DOHH2 (cell line): ENCODE measurements at regions not wholly inside any gene's neighbourhood (a gene's known extent, or its start where the extent isn't known, plus 50 kb on each side); places are given as distances from the start of the nearest gene placed in this dataset.

Experiments used
- H3F3A ChIP-seq: fragments of 200-600 bp; sonication (generic), shearing (Covaris generic); 2 replicates; pipeline ENCODE4 v1.6.0; 2016; ENCODE audit warnings: antibody characterized with exemption, mild to moderate bottlenecking; ENCODE audit not compliant: control insufficient read depth, insufficient read depth
- H3K27ac ChIP-seq: fragments of 200-600 bp; sonication (generic); 2 replicates; pipeline ENCODE4 v1.5.1; 2014; ENCODE audit warnings: low read depth, mild to moderate bottlenecking, low read length, moderate library complexity
- H3K27me3 ChIP-seq: fragments of 200-600 bp; sonication (generic); 2 replicates; pipeline ENCODE4 v1.6.1; 2014; ENCODE audit warnings: mild to moderate bottlenecking, low read length, mixed read lengths; ENCODE audit not compliant: control insufficient read depth
- H3K36me3 ChIP-seq: fragments of 200-600 bp; sonication (generic); 2 replicates; pipeline ENCODE4 v1.6.1; 2014; ENCODE audit warnings: mild to moderate bottlenecking, low read length, moderate library complexity, mixed read lengths; ENCODE audit not compliant: control insufficient read depth
- H3K4me1 ChIP-seq: fragments of 200-600 bp; sonication (generic); 2 replicates; pipeline ENCODE4 v1.6.1; 2014; ENCODE audit warnings: mild to moderate bottlenecking, low read length, mixed read lengths; ENCODE audit not compliant: control insufficient read depth
- H3K4me2 ChIP-seq: fragments of 200-600 bp; sonication (generic); 2 replicates; pipeline ENCODE4 v1.6.0; 2014; ENCODE audit warnings: mild to moderate bottlenecking, low read length, moderate library complexity
- H3K4me3 ChIP-seq: fragments of 200-600 bp; sonication (generic); 2 replicates; pipeline ENCODE4 v1.5.1; 2014; ENCODE audit warnings: mild to moderate bottlenecking, low read length, mixed read lengths
- H3K79me2 ChIP-seq: fragments of 200-600 bp; sonication (generic); 2 replicates; pipeline ENCODE4 v1.6.1; 2014; ENCODE audit warnings: mild to moderate bottlenecking, low read length, mixed read lengths; ENCODE audit not compliant: control insufficient read depth
- H3K9me2 ChIP-seq: fragments of 200-600 bp; sonication (generic); replicated peaks from 2 replicates; pipeline ENCODE4 v1.6.1; 2014; ENCODE audit warnings: mild to moderate bottlenecking, low read length, mixed read lengths; ENCODE audit not compliant: control insufficient read depth
- H3K9me3 ChIP-seq: fragments of 200-600 bp; sonication (generic); 2 replicates; pipeline ENCODE4 v1.6.1; 2014; ENCODE audit warnings: antibody characterized with exemption, low read length, mixed read lengths; ENCODE audit not compliant: control insufficient read depth, insufficient read depth
- H4K20me1 ChIP-seq: fragments of 200-600 bp; sonication (generic); 2 replicates; pipeline ENCODE4 v1.6.0; 2014; ENCODE audit warnings: low read depth, mild to moderate bottlenecking, antibody characterized with exemption, low read length, moderate library complexity; ENCODE audit not compliant: control insufficient read depth, insufficient read depth
- EZH2phosphoT487 ChIP-seq: fragments of 200-600 bp; sonication (generic); IDR thresholded peaks from 2 replicates; pipeline ENCODE4 v1.6.1; 2017; ENCODE audit warnings: borderline replicate concordance, mild to moderate bottlenecking, antibody characterized with exemption, low read length, moderate library complexity, mixed read lengths
- TF ChIP-seq, protein P1 (sequence below): fragments of 200-600 bp; sonication (generic); IDR thresholded peaks from one replicate; pipeline ENCODE4 v1.5.1; 2014; ENCODE audit warnings: antibody characterized with exemption, mild to moderate bottlenecking, low read depth, low read length; ENCODE audit not compliant: poor library complexity, severe bottlenecking

DNA sequence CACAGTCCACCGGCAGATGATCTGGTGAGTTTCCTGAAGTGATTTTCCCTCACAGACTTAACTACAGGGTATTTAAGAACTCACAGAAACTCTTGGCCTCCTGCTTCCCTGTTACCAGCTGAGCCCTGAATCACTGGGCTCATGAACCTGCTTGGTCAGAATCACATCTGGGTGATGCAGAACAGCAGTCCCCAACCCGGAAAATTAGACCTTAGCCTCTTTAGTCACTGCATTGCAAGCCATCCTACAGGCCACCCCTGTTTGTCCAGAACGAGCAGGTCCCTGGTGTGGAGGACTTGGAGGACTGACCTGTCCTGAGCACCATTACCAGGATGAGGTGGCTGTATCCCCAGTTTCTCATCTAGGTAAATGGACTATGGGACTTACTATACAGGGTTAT is 539.2 kb downstream of the TNS3 start:
- Histone ChIP-seq H3K9me3 (no peaks in the 10 kb centered on the region), H3K27ac (no peak overlapping the region), H3K79me2 (no peaks in the 10 kb centered on the region), H3F3A (no peaks in the 10 kb centered on the region), H4K20me1 (no peaks in the 10 kb centered on the region), H3K27me3 (no peaks in the 10 kb centered on the region), H3K4me1 (no peaks in the 10 kb centered on the region), H3K9me2 (no peaks in the 10 kb centered on the region), H3K4me3 (no peak overlapping the region), H3K36me3 (no peaks in the 10 kb centered on the region), H3K4me2 (no peak overlapping the region)
- TF ChIP-seq EZH2phosphoT487: no peak
- TF ChIP-seq, protein P1, sequence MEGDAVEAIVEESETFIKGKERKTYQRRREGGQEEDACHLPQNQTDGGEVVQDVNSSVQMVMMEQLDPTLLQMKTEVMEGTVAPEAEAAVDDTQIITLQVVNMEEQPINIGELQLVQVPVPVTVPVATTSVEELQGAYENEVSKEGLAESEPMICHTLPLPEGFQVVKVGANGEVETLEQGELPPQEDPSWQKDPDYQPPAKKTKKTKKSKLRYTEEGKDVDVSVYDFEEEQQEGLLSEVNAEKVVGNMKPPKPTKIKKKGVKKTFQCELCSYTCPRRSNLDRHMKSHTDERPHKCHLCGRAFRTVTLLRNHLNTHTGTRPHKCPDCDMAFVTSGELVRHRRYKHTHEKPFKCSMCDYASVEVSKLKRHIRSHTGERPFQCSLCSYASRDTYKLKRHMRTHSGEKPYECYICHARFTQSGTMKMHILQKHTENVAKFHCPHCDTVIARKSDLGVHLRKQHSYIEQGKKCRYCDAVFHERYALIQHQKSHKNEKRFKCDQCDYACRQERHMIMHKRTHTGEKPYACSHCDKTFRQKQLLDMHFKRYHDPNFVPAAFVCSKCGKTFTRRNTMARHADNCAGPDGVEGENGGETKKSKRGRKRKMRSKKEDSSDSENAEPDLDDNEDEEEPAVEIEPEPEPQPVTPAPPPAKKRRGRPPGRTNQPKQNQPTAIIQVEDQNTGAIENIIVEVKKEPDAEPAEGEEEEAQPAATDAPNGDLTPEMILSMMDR: no peak

DNA sequence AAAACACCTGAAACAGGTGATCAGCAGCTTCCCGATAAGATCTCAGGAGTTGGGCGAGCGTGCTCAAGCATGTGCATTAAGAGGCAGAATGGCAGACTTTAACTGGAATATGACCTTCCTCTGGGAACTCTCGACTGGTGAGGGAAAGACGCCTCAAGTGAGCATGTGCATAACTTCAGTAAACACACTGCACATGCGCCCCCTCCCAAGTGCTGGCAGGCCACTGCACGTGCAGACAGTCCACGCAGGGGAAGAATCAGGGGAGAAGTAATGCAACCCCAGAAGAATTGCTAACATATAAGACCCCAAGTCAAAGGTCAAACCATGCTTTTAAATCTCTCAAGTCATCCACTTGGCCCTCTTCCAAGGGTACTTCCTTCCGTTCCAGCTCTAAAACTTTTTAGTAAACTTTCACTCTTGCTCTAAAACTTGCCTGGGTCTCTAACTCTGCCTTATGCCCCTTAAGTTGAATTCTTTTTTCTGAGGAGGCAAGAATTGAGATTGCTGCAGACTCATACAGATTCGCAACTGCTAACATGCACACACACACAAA is 541.0 kb downstream of the TNS3 start:
- Histone ChIP-seq H3K4me2 (no peak overlapping the region), H3F3A (no peaks in the 10 kb centered on the region), H3K36me3 (no peaks in the 10 kb centered on the region), H4K20me1 (no peaks in the 10 kb centered on the region), H3K4me1 (no peaks in the 10 kb centered on the region), H3K9me2 (no peaks in the 10 kb centered on the region), H3K4me3 (no peak overlapping the region), H3K27me3 (no peaks in the 10 kb centered on the region), H3K79me2 (no peaks in the 10 kb centered on the region), H3K27ac (no peak overlapping the region), H3K9me3 (no peaks in the 10 kb centered on the region)
- no peak for TF ChIP-seq EZH2phosphoT487
- TF ChIP-seq, protein P1: no peak

DNA sequence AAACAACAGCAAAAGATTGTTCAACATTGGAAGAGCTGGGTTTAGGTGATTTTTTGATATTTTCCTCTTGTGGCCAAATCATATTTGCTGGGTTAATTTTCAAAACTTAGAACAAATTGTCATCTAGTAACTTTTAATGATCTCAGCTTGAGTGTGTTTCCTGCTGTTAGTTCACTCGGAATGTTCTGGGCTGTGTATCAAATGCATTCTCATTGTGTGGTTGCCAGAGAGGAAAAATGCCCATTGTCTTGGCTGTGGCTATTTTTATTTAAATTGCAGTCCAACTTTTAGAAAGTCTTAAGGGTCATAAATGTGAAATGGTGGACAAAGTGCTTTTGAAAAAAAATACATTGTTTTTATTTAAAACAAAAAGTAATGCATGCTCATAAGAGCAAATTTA is 542.0 kb downstream of the TNS3 start:
- Histone ChIP-seq H3K27me3 (no peaks in the 10 kb centered on the region), H3K4me1 (no peaks in the 10 kb centered on the region), H3K9me3 (no peaks in the 10 kb centered on the region), H3K27ac (no peak overlapping the region), H3K9me2 (no peaks in the 10 kb centered on the region), H4K20me1 (no peaks in the 10 kb centered on the region), H3F3A (no peaks in the 10 kb centered on the region), H3K4me3 (no peak overlapping the region), H3K79me2 (no peaks in the 10 kb centered on the region), H3K4me2 (no peak overlapping the region), H3K36me3 (no peaks in the 10 kb centered on the region)
- no peak for TF ChIP-seq EZH2phosphoT487
- TF ChIP-seq, protein P1: no peak
